C4-2B (cell line): ENCODE measurements at regions not wholly inside any gene's neighbourhood (a gene's known extent, or its start where the extent isn't known, plus 50 kb on each side); places are given as distances from the start of the nearest gene placed in this dataset.

Experiments
- H3K27ac ChIP-seq: fragments of 450-650 bp; 2 replicates; pipeline ENCODE4 v1.5.1; 2017
- ZFX ChIP-seq: fragments of 450-650 bp; IDR thresholded peaks from 2 replicates; pipeline ENCODE4 v1.6.1; 2017
- TF ChIP-seq, protein P1 (sequence below): fragments of 450-650 bp; conservative IDR thresholded peaks from 2 replicates; pipeline ENCODE4 v1.5.1; 2017; ENCODE audit warnings: mild to moderate bottlenecking

DNA sequence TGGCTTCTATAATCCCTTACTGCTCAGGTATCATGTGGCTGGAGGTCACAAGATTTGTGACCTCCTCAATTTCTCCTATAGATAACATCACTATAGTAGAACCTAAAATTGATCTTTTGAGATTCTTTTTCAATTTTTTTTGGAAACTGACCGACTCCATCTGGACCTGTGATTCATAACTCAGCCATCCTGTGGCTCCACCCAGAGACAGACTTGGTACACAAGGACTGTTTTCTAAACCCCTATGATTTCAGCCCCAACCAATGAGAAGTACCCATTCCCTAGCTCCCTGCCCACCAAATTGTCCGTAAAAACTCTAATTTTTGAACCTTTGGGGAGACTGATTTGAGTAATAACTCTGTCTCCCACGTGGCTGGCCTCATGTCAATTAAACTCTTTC is 148.9 kb downstream of the SYT10 start:
- no peak overlapping the region for H3K27ac ChIP-seq
- TF ChIP-seq ZFX, result no peak
- TF ChIP-seq, protein P1, sequence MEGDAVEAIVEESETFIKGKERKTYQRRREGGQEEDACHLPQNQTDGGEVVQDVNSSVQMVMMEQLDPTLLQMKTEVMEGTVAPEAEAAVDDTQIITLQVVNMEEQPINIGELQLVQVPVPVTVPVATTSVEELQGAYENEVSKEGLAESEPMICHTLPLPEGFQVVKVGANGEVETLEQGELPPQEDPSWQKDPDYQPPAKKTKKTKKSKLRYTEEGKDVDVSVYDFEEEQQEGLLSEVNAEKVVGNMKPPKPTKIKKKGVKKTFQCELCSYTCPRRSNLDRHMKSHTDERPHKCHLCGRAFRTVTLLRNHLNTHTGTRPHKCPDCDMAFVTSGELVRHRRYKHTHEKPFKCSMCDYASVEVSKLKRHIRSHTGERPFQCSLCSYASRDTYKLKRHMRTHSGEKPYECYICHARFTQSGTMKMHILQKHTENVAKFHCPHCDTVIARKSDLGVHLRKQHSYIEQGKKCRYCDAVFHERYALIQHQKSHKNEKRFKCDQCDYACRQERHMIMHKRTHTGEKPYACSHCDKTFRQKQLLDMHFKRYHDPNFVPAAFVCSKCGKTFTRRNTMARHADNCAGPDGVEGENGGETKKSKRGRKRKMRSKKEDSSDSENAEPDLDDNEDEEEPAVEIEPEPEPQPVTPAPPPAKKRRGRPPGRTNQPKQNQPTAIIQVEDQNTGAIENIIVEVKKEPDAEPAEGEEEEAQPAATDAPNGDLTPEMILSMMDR, result no peak

DNA sequence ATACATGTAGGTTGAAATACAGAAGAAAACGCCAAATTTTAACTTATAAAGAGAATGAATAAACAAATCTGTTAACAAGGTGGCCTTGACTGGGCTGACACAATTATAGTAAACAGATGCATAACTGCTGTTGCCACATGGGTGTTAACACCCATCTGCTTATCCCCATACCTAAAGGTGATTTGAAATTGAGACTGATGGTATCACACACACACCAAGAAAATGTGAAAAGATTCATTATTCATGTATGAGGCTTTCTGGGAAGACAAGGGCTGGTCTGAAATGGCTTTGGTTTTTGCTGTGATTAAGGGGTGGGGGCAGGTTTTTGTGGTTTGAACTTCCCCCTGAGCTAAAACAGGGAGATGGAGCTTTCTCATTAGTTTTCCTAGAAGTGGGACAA is 156.6 kb downstream of the SYT10 start:
- no peak for TF ChIP-seq ZFX
- TF ChIP-seq, protein P1, result no peak

DNA sequence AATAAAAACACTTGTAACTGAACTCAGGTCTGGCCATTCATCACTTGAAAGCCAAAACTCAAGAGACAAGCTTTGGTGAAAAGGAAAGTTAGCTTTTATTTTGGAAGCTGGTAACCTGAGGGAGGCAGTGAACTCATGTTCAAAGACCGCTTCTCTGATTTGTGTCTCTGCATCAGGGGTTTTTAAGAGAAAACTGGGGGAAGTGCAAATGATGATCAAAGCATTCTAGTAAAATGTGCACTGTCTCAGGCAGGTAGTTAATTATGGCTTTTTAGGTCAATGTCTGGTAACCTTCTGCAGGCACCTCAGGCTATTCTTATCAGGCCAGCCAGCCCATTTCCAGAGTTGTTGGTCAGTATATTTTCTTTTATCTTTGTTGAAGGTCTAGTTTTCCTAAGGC is 162.2 kb downstream of the SYT10 start:
- TF ChIP-seq, protein P1, result no peak
- TF ChIP-seq ZFX, result no peak
- no peak overlapping the region for H3K27ac ChIP-seq

More for the DNA sequence above, 156.6 kb downstream of the SYT10 start:
- no peak overlapping the region for H3K27ac ChIP-seq

DNA sequence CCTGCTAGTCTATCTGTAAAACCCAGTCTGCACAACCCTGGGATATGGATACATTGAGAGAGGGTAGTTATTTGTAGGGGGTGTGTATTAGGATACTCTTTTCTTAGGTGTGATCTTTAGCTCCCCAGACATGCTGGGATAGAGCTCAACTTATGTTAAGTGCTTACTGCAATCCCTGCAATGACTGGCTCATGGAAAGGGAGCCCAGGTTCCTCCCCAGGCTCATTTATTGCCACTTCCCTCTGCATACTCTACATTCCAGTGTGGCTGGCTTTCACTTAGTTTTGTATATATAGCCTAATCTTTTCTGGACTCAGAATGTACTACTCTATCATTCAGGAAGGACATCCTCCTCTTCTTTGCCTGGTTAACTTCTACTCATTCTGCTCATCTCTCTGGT is 172.0 kb downstream of the SYT10 start:
- no peak for TF ChIP-seq ZFX
- TF ChIP-seq, protein P1, result no peak
- no peak overlapping the region for H3K27ac ChIP-seq

DNA sequence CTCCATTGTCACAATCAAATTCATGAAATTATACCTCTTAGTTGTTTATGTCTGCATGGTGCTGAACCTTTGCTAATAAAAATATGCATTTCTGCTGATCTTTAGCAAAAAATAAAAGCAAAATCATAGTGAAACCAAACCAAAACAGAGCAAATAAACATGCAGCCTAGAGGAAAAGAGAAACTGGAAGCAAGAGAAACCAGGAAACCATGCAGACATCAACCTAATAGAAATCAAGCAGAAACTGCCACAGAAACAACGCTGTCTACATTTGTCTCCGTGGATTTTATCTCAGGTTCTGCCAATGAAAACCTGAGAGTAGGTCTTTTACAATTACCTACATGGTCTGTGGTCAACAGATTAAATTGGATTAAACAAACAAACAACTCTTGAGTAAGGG is 173.7 kb downstream of the SYT10 start:
- no peak overlapping the region for H3K27ac ChIP-seq
- TF ChIP-seq, protein P1, result no peak
- TF ChIP-seq ZFX, result no peak

DNA sequence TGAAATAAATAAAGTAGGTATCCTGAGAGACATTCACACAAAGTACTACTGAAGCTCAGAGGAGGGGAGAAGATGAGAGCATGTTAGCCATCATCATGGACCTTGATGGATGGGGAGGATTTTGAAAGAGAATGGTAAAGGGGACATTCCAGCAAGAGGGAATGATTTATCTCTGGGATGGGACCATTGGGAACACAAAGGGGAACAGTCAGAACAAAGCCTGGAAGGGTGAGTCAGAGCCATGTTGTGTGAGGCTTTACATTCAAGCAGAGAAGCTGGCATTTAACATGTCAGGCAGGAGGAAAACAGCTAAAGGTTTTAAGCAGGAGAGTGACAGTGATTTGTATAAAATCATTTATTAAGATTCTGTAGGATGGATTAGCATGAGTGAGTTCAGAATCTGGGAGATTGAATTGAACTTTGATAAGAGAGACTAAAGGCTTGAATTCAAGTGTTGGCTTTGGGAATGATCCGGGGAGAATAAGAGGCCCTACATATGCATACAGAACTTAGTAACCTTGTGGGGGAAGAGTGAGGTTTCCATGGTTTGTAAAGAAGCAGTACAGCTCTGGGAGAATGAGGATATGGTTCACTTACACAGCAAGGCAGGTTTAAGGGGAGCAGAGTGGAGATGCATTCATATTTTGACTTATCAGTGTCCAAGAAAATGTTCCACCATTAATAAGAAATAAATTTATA is 174.4 kb downstream of the SYT10 start:
- TF ChIP-seq, protein P1, result no peak
- no peak for TF ChIP-seq ZFX

DNA sequence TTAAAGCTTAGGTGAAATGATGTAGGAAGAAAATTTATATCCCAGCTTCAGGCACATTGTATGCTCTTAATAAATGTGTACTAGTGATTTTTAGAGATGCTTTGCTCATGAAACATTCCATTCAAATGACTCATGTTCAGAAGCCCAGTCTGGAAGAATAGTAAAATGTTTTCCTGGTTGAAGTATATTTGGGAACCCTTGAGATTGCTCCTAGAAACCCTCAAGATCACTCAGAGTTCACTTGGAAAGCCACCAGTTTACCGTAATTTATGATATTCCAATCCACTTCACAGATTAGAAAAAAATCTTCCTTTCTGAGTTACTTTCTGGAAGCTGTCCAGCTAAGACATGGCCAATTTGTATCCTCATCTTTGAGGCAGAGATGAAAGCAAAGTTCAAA is 186.4 kb downstream of the SYT10 start:
- no peak overlapping the region for H3K27ac ChIP-seq
- TF ChIP-seq, protein P1, result no peak
- no peak for TF ChIP-seq ZFX

More for the DNA sequence above, 174.4 kb downstream of the SYT10 start:
- H3K27ac ChIP-seq, result no peak overlapping the region
